ENCODE measurements at regions not wholly inside any gene's neighbourhood (a gene's known extent, or its start where the extent isn't known, plus 50 kb on each side); places are given as distances from the start of the nearest gene placed in this dataset.

DNA sequence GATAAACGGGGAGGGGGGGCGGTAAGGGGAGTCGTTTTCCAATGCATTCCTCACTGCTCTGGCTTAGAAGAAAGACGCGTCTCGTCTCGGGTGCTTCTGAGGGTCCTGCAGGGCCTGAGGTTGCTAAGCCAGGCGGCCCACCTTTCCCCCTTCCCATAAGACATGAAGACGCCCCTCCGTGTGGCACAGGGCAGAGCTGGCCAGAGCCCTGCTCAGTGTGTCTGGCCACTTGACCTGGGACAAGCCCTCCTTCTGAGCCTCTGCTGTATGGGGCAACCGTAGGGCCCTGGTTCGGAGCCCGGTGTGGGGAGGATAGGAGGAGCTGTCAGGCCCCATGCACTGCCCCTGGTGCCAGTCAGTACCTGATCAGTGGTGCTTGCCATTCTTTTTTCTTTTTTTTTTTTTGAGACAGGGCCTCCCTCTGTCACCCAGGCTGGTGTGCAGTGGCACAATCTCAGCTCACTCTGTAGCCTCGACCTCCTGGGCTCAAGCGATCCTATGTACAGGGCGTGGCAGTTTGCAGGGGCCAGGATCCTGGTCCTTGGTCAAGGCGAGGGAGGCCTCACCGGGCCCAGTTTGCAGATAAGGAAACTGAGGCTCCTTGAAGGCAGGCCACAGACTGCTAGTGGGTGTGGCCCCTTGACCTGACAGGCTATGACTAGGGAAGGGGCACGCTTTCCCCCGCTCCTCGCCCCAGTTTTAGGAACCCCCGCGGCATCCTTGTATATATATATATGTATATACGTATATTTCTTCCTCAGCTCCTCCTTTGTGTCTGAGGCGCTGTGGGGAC, 172.3 kb upstream of the IER5L start:
- no peak for DNase-seq (ENCODE audit: low read depth in 3 of 3, low spot score in 2 of 3)

DNA sequence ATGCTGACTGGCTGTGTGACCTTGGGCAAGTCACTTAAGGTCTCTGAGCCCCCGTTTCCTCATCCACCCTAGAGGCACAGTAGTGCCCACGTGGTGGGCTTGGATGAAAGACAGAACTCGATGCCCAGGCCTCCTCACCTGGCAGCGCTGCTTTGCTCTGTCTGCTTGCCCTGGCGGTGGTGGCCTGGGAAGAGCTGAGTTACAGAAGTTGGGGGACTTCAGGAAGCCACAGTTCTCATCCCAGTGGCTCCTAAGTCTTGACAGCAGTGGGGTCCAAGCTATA, 171.5 kb upstream of the IER5L start:
- DNase-seq (ENCODE audit: low read depth in 3 of 3, low spot score in 2 of 3): no peak

GRCh38 chr9:129348890-129349664, 171.0 kb upstream of the IER5L start:
- DNase-seq (ENCODE audit: low read depth in 3 of 3, low spot score in 2 of 3): no peak

DNA sequence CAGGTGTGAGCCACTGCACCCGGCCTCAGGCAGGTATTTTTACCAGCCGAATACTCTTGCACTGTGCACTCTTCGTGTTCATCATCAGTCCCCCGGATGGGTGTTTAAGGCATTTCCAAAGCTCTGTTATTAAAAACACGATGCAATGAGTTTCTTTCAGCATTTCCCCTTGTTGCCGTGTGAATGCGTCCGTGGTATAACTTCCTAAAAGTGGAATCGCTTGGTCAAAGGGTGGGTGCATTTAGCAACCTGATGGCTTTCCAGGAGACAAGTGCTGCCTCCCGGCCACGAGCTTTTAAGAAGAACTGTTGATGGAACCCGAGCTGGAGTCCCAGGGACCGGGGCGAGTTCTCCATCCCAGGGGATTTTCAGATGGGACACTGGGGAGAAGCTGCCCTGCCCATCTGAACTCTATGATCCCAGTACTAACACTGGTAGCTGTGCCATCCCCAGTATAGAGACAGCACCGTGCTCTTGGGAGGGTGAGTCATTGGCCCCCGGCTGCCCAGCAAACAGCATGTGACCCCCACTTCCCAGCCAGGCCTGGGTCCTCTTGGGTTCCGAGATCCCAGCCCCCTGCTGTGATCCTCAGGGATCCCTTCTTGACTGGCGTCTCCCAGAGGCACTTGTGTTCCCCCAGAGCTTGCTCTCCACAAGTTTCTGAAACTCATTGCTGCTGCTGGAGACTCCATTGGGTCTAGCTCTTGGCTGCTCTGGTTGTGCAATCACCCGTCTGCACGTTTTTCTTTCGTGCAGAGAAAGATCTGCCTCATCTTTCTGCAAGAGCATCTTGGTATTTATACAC, 169.5 kb upstream of the IER5L start:
- DNase-seq (ENCODE audit: low read depth in 3 of 3, low spot score in 2 of 3): no peak

DNA sequence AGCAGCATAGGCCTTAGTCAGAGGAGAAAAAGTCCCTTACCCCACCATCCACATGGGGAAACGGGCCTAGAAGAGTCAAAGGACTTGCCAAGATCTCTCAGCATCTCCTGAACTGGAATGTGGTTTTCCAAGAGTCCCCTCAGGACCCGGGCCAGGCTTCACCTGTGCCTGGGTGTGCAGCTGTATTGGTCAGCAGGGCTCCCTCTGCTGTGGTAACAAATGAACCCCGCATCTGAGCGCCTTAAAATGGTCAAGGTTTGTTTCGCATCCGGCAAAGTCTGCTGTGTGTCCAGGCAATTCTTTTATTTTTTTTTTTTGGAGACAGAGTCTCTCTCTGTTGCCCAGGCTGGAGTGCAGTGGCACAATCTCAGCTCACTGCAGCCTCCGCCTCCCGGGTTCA, 168.0 kb upstream of the IER5L start:
- no peak for DNase-seq (ENCODE audit: low read depth in 3 of 3, low spot score in 2 of 3)

DNA sequence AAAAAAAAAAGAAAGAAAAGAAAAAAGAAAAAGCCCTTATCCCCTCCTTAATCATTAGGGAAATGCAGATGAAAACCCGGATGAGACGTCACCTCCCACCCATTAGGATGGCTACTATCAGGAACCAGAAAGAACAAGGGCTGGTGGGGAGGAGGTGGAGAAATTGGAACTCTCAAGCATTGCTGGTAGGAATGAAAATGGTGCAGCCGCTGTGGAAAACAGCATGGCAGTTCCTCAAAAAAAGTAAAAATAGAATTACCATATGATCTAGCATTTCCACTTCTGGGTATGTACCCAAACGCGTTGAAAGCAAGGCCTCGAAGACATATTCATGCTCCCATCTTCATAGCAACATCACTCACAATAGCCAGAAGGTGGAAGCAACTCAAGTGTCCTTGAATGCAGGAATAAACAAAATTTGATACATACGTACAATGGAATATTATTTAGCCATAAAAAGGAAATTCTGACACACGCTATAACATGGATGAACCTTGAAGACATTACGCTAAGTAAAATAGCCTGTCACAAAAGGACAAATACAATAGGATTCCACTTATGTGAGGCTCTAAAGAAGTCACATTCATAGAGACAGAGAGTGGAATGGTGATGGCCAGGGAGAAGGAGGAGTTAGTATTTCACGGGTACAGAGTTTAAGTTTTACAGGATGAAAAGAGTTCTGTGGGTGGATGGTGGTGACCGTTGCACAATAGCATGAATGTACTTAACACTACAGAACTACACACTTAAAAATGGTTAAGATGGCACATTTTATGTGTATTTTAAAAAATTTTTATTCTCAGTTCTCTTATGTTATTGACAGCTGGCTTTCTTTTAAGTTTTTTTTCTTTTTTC, 166.8 kb upstream of the IER5L start:
- no peak for DNase-seq (ENCODE audit: low read depth in 3 of 3, low spot score in 2 of 3)

DNA sequence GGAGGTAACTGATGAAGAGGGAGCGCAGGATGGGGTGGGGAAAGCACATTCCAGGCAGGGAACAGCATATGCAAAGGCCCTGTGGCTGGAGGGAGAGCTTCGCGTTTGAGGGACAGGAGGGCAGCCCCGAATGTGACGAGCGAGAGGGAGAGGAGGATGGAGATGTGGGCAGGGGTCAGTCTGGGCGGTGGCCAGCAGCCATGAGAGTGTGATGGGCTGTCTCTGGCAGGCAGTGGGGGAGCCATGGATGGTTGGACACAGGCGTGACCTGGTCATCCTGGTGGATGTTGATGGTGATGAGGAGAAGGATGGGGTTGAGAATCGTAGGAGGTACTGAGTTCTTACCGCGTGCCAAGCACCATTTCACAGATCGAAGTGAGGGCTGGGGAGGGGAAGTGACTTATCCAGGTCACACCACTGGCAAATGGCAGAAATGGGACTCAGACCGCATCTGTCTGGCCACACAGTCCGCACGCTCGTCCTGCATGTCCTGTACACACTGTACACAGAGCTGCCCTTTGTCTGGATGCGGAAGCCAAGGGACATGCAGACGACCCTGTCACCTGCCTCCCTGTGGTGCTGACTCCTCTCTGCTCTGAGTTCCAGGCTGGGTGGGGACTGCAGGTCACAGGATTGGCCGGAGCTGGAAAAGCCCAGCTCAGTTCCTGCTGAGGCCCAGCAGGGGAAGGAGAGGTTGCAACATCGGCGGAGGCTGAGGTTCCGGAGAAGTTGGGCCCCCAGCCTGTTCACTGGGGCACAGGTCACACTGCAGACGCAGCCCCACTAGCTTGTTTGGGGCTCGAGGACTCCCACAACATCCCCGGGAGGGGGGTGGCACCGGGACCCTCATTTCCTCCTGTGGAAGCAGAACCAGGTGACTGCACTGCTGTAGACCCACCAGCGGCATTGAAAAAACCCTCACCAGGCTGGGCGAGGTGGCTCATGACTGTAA, 165.6 kb upstream of the IER5L start:
- no peak for DNase-seq (ENCODE audit: low read depth in 3 of 3, low spot score in 2 of 3)

- no peak for DNase-seq (ENCODE audit: low read depth in 3 of 3, low spot score in 2 of 3)
These were observed 164.7 kb upstream of the IER5L start for GRCh38 chr9:129342591-129343423.

- no peak for DNase-seq (ENCODE audit: low read depth in 3 of 3, low spot score in 2 of 3)
These were observed 163.9 kb upstream of the IER5L start for GRCh38 chr9:129341987-129342348.

GRCh38 chr9:129341171-129341986, 163.3 kb upstream of the IER5L start:
- no peak for DNase-seq (ENCODE audit: low read depth in 3 of 3, low spot score in 2 of 3)

DNA sequence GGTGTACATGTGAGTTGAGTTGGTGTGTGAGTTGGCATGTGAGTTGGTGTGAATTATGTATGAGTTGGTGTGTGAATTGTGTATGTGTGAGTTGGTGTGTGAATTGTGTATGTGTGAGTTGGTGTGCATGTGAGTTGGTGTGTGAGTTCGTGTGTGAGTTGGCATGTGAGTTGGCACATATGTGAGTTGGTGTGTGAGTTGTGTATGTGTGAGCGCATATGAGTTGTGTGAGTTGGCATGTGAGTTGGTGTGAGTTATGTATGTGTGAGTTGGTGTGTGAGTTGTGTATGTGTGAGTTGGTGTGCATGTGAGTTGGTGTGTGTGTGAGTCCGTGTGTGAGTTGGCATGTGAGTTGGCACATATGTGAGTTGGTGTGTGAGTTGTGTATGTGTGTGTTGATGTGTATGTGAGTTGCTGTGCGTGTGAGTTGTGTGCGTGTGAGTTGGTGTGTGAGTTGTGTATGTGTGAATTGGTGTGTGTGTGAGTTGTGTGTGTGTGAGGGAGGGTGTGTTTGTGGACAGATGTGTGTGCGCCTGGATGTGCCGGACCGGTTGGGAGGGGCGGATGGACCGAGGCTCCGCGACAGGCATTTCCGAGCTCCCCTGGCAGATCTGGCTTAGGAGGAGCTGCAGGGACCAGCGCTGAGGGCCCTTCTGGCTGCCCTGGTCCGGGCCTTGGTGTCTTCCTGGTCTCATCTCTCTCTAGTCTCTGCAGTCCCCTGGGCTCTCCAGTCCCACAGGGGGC, 162.5 kb upstream of the IER5L start:
- DNase-seq (ENCODE audit: low read depth in 3 of 3, low spot score in 2 of 3): no peak

DNA sequence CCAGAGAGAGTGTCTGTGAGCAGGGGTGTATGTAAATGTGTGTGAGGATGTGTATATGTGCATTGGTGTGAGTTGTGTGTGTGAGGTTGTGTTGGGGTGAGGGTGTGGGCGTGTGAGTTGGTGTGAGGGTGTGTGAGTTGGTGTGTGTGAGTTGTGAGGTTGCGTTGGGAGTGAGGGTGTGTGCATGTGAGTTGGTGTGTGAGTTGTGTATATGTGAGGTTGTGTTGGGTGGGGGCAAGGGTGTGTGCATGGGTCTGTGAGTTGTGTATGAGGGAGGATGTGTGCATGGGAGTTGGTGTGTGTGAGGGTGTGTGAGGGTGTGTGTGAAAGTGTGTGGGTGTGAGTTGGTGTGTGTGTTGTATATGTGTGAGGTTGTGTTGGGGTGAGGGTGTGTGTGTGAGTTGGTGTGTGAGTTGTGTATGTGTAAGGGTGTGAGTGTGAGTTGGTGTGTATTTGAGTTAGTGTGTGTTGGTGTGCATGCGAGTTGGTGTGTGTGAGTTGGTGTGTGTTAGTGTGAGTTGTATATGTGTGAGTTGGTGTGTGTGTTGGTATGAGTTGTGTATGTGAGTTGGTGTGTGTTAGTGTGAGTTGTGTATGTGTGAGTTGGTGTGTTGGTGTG, 161.6 kb upstream of the IER5L start:
- DNase-seq (ENCODE audit: low read depth in 3 of 3, low spot score in 2 of 3): no peak

GRCh38 chr9:129338724-129339430, 160.8 kb upstream of the IER5L start:
- DNase-seq (ENCODE audit: low read depth in 3 of 3, low spot score in 2 of 3): no peak

DNA sequence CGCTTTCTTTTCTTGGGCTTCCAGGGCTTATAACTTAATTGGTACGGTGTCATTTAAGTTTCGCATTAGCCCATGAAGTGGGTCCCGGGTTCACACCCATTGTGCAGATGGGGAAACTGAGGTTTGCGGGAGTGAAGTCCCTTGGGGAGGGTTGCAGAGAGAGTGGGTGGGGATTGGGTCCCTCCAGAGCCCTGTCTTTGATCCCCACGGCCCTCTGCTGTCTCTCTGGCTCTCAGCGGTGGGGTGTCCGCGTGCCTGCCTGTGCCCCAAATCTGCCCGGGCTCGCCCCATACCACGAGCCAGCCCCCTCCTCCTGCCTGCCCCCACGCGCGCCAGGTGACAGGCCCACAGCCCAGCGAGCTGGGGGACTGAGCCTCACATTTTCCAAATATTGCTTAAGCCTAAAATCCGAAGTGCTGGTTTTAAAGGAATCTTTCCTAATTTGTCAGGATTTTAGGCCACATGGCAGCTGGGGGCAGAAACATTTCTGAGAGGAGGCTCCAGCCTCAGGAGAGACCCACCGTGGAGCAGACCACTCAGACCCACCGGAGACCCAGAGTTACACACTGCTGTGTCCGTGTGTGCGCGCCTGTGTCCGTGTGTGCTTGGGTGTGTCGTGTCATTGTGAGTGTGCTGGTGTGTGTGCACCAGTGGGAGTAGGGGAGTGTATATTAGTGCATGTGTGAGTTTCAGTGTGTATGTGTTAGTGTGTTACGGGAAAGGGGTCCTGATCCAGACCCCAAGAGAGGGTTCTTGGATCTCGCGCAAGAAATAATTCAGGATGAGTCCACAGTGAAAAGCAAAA, 159.5 kb upstream of the IER5L start:
- DNase-seq (ENCODE audit: low read depth in 3 of 3, low spot score in 2 of 3): no peak

DNA sequence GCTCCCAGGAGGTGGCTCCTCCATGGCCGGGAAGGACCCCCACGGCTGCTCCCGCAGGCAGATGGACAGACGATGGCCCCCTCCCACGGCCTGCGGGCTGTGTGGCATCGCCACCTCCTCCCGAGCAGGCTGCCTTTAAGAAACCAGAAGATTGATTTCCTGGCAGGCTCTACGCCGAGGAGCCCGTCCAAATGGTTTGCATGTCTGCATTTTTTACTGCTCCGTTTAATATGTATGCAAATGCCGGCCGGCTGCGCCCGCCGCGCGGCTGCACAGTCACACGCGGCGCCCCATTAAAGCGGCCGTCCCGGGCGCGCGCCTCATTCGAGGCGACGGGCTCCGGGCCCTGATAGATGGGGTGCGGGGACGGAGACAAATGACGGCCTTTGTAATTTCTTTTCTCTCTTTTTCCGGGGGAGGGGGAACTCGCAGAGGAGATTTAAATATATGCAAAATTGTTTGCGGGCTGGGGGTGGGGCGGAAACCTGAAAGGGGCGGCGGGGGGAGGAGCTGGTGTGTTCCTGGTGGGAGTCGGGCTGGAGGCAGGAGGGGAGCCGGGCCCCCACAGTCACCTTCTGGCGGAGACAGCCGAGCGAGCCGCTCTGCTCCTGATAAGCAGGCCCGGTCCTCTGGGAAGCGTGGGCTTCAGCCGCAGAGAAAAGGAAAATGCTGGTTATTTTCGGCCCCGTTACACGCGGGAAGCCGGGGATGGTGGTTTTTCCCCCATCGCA, 158.7 kb upstream of the IER5L start:
- DNase-seq (ENCODE audit: low read depth in 3 of 3, low spot score in 2 of 3): peak in 1 of 3 donors; percentile 63

Measured in right renal cortex interstitium (tissue), 3 donors.